Fibroblast of the aortic adventitia (primary cell): ENCODE measurements at regions not wholly inside any gene's neighbourhood (a gene's known extent, or its start where the extent isn't known, plus 50 kb on each side); places are given as distances from the start of the nearest gene placed in this dataset.

Experiments
- DNase-seq: peaks from one replicate; pipeline ENCODE4 v3.0.0-alpha.2; 2010; ENCODE audit warnings: low read depth
- H3K4me3 ChIP-seq: 2 replicates; pipeline ENCODE4 v1.5.1; 2011; ENCODE audit warnings: low read depth, mild to moderate bottlenecking, control low read depth, low read length, moderate library complexity
- TF ChIP-seq, protein P1 (sequence below): IDR thresholded peaks from 2 replicates; pipeline ENCODE4 v1.5.1; 2011; ENCODE audit warnings: mild to moderate bottlenecking, low read length, control low read depth, inconsistent platforms; ENCODE audit not compliant: insufficient read depth

DNA sequence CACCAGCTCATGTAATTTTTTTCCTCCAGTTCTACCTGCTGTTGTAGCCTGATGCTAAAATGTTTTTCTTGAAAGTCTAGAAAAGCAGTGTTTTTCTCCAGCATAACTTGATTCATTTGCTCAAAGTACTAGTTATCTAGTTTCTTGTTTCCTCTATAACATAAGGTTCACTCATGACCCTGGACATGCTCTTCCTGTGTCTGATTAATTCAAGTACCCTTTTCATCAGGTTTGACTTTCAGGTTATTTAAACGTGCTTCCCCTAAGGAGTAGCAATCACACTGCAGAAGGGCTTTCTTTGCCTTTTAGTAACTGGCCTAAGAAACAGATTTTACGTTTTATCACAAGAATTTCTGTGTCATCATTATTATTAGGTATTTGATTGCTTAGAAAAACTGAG, 66.8 kb upstream of the EGFL6 start:
- no peak for DNase-seq
- H3K4me3 ChIP-seq, result no peak overlapping the region
- TF ChIP-seq, protein P1, sequence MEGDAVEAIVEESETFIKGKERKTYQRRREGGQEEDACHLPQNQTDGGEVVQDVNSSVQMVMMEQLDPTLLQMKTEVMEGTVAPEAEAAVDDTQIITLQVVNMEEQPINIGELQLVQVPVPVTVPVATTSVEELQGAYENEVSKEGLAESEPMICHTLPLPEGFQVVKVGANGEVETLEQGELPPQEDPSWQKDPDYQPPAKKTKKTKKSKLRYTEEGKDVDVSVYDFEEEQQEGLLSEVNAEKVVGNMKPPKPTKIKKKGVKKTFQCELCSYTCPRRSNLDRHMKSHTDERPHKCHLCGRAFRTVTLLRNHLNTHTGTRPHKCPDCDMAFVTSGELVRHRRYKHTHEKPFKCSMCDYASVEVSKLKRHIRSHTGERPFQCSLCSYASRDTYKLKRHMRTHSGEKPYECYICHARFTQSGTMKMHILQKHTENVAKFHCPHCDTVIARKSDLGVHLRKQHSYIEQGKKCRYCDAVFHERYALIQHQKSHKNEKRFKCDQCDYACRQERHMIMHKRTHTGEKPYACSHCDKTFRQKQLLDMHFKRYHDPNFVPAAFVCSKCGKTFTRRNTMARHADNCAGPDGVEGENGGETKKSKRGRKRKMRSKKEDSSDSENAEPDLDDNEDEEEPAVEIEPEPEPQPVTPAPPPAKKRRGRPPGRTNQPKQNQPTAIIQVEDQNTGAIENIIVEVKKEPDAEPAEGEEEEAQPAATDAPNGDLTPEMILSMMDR, result no peak

DNA sequence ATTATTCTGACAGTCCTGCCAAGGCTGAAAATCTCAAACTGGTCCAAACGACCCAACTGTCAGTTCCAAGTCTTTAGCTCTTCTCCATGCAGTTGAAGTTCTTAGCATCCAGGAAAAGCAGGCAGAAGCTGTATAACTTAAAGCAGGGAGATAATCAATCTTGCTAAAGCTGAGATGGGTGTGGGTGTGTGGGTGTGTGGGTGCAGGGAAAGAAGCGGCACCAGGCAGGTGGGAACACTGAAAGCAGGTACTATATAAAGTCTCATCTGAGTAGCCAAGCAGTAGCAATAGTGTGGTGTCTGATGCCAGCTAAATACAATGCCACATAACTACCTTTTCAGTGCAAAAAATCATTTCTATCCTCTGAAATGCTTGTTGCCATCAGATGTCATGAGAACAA, 69.7 kb upstream of the EGFL6 start:
- TF ChIP-seq, protein P1, result no peak
- no peak for DNase-seq
- H3K4me3 ChIP-seq, result no peak overlapping the region

DNA sequence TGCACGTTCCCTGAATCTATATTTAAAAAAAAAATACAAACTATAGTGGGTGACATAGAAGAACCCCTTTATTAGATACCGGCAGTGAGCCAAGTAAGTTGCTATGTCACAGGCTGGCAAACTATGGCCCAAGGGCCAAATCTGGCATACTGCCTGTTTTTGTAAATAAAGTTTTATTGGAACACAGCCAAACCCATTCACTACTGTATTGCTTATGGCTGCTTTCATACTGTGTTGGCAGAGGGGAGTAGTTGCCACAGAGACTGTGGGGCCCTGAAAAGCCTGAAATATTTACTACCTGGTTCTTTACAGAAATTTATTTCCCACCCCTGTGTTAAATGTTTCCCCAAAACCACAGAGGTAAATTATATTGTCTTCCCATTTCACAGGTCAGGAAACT, 71.2 kb upstream of the EGFL6 start:
- DNase-seq, result no peak
- TF ChIP-seq, protein P1, result no peak
- H3K4me3 ChIP-seq, result no peak overlapping the region

DNA sequence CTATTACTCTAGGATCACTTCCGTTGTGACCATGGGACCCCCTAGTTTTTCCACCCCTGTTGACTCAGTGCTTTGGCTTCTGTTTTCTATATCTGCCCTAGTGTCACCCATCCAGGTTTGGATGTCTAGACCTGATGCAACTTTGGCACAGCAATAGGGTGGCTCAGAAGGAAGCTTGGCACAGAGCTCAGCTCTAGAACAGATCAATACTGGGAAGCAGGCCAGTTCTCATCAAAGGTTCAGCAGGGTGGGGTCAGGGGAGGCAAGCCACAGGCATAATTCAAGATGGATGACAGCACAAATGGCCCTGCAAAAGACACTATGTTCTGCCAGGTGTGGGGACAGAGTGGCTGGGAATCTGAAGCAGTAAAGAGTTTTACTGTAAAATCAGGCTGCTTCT, 74.2 kb upstream of the EGFL6 start:
- TF ChIP-seq, protein P1, result no peak
- DNase-seq, result no peak
- no peak overlapping the region for H3K4me3 ChIP-seq

DNA sequence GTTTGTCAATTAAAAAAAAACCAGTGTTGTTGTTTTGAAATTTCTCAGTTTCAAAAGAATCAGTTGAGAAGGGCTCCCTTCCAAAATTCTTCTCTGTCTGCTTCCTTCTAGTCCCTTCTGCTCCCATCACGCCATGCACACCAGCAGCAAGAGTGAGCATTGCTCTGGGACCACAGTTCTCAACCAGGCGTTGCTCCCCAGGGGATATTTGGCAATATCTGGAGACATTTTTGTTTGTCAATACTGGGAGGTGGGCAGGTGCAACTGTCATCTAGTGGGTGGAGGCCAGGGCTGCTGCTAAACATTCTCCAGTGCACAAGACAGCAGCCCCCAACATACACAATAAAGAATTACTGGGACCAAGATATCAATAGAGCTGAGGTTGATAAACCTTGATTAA, 74.8 kb upstream of the EGFL6 start:
- no peak for DNase-seq
- H3K4me3 ChIP-seq, result no peak overlapping the region
- TF ChIP-seq, protein P1, result no peak

DNA sequence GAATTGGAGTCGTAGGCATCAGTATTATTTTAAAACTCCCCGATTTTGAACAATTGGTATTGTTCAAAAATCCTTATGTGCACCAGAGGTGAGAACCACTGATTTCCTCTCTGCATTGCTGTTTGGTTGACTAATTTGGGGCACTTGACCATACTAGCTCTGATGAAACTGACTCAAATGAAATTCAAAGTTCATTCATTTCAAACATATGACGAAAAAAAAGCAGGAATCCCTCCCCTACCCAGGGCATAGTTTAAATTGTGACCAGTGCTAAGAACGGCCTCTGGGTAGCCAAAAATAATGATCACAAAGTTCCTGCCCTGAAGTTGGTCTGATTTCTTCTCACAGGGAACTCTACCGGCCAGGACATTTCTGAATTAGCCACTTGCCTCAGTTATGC, 75.7 kb upstream of the EGFL6 start:
- TF ChIP-seq, protein P1, result no peak
- DNase-seq, result no peak

DNA sequence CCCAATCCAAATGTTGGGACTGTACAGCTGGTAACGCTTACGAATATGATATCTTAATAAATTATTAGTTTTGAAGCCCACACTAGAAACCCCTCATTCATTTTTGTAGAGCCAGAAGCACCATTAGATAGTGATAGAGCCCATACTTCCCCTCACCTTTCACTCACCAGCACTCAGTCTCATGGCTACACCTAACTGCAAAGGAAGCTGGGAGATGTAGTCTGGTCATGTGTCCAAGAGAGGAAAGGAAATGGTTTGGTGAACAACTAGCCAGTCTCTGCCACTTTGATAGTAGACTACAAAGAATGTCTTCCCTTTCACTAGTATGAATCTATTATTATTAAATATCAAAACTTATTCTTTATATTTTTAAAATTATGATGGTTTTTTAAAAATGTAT, 77.1 kb upstream of the EGFL6 start:
- TF ChIP-seq, protein P1, result no peak
- H3K4me3 ChIP-seq, result no peak overlapping the region
- DNase-seq, result no peak

More for the DNA sequence above, 75.7 kb upstream of the EGFL6 start:
- H3K4me3 ChIP-seq, result no peak overlapping the region
